WI38 (cell line): ENCODE measurements at regions not wholly inside any gene's neighbourhood (a gene's known extent, or its start where the extent isn't known, plus 50 kb on each side); places are given as distances from the start of the nearest gene placed in this dataset.

Experiments used
- H3K4me3 ChIP-seq: 2 replicates; pipeline ENCODE4 v1.5.1; 2011; ENCODE audit warnings: low read depth, mild to moderate bottlenecking, control low read depth, low read length
- TF ChIP-seq, protein P1 (sequence below): IDR thresholded peaks from 2 replicates; pipeline ENCODE4 v1.5.1; 2012; ENCODE audit warnings: low read depth, mild to moderate bottlenecking, control low read depth, low read length

DNA sequence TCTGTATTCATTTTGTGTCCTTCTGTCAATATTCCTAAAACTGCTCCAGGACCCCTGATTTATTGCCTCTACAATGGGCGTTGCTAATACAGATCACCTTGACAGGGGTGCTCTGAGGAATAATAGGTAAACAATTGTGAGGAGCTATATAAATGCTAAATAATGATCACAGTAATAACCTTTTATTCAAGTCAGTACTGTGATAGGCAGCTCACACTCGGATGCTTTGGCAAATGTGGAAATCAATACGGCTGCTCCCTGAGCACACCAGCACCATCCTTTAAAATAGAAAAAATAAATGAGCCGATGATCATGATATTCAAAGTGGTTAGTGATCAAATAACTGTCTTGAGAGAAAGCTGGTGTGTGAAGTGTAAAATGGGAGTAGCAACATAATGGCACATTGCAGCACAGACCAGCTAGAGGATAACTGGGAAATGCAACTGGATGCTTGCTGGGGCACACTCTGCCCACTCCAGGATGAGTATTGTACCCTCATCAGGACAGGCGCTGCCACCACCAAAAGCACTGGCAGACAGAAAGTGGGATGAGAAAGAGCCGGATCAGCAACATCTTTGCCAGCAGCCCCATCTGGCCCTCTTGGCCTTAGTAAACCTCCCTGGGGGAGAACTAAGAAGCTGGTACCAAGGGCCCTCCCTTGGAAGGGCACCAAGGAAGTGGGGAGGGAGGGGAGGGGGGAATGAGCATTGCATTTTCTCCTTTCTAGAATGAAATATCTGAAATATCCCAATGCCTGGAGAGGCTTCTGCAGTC is 69.4 kb upstream of the SPATA31D4 start:
- TF ChIP-seq, protein P1, sequence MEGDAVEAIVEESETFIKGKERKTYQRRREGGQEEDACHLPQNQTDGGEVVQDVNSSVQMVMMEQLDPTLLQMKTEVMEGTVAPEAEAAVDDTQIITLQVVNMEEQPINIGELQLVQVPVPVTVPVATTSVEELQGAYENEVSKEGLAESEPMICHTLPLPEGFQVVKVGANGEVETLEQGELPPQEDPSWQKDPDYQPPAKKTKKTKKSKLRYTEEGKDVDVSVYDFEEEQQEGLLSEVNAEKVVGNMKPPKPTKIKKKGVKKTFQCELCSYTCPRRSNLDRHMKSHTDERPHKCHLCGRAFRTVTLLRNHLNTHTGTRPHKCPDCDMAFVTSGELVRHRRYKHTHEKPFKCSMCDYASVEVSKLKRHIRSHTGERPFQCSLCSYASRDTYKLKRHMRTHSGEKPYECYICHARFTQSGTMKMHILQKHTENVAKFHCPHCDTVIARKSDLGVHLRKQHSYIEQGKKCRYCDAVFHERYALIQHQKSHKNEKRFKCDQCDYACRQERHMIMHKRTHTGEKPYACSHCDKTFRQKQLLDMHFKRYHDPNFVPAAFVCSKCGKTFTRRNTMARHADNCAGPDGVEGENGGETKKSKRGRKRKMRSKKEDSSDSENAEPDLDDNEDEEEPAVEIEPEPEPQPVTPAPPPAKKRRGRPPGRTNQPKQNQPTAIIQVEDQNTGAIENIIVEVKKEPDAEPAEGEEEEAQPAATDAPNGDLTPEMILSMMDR, result no peak
- no peak overlapping the region for H3K4me3 ChIP-seq

DNA sequence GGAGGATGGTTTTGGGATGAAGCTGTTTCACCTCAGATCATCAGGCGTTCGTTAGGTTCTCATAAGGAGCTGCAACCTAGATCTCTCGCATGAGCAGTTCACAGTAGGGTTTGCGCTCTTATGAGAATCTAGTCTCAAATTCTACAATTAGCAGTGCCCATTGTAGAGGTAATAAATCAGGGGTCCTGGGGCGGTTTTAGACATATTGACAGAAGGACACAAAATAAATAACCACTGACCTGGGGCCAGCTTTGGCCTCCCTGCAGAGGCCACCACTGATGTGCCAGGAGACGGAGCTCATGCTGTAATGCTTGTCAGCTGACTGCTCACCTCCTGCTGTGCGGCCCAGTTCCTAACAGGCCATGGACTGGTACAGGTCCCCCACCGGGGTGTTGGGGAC is 67.6 kb upstream of the SPATA31D4 start:
- TF ChIP-seq, protein P1, result no peak
- no peak overlapping the region for H3K4me3 ChIP-seq

DNA sequence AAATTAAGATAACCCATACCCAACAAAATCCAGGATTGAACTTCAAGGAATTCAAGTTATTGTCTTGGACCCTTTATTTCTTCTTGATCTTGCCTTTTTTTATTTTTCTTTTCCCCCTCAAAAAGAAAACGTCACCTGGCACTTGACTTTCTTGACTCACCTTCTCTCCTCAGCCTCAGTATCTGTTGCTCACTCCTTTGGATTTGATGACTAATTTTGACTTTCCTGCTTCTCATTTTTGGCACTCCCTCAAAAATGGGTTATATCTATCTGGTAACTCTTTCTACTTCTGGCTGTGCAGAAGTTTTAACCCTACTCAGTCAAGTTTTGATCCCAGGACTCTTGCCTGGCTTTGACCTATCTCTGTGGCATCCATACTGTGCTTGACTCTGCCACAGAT is 66.6 kb upstream of the SPATA31D4 start:
- TF ChIP-seq, protein P1, result no peak
- no peak overlapping the region for H3K4me3 ChIP-seq

- H3K4me3 ChIP-seq, result no peak overlapping the region
- TF ChIP-seq, protein P1, result no peak
These were observed 60.1 kb upstream of the SPATA31D4 start for GRCh38 chr9:81868145-81868544.

GRCh38 chr9:81871695-81872094 is 56.5 kb upstream of the SPATA31D4 start:
- no peak overlapping the region for H3K4me3 ChIP-seq
- TF ChIP-seq, protein P1, result no peak

- no peak overlapping the region for H3K4me3 ChIP-seq
- TF ChIP-seq, protein P1, result no peak
These were observed 54.0 kb upstream of the SPATA31D4 start for GRCh38 chr9:81874250-81874649.

- H3K4me3 ChIP-seq, result no peak overlapping the region
- TF ChIP-seq, protein P1, result no peak
These were observed 53.3 kb upstream of the SPATA31D4 start for GRCh38 chr9:81874931-81875330.
